GM19467 (cell line): ENCODE measurements at regions not wholly inside any gene's neighbourhood (a gene's known extent, or its start where the extent isn't known, plus 50 kb on each side); places are given as distances from the start of the nearest gene placed in this dataset.
A peak's percentile ranks its signal among the peaks of the same experiment; 100 is the strongest.

Experiments used
- ATAC-seq: cut with Tn5 transposase; IDR thresholded peaks from one replicate; pipeline ENCODE4 v1.9.1; 2021; ENCODE audit warnings: mild to moderate bottlenecking, moderate library complexity; ENCODE audit not compliant: unreplicated experiment

DNA sequence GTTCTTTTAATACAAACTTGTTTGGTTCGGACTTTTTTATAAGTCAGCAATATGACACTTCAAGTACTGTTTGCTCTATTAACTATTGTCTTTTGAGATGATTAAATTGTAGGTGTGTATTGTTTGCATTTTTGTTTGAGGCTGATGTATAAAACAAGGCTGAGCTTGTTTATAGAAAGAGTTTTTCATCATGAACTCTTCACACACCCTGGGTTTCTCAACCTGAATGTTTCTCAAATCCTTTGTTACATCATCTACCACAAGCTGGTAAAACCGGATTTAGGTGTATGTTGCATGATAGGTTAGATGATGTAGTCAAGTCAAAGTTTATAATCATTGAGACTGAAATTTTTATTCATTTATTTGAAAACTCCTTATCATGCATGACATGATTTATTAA lies 335.2 kb upstream of the LRATD1 start:
- no peak for ATAC-seq

DNA sequence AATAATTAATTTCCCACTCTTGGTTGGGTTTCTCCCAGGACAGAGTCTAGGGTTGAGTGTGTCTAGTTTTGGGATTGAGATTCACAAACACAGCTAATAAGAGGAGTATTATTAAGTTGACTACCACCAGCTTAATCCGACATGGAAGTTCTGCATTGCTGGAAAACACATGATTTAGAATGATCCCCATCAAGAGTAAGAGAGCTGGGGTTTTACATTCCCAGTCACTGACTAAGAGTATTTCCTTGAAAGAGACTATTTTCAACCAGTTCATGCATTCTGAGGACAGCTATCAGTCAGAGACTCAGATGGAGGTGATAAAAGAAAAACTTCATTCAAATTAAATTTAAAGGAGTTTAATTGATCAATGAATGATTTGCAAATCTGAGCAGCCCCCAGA lies 334.6 kb upstream of the LRATD1 start:
- no peak for ATAC-seq

DNA sequence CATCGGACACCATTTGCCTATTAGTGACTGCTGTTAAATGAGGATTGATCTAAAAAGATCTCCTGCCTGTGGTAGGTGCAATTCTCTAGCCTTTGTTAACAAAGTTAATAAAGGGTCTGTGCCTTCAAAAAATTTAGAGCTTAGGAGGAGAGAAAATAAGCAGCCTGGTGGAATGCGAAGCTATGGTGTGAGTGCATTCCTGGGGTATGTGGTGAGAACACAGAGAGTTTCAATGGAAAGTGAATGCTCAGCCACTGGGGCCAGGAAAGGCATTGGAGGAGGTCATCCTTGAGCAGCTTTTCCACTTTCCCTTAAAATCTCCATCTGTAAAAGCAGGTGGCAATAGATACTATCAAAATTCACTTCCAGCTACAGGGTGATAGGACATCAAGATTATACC lies 331.2 kb upstream of the LRATD1 start:
- no peak for ATAC-seq

DNA sequence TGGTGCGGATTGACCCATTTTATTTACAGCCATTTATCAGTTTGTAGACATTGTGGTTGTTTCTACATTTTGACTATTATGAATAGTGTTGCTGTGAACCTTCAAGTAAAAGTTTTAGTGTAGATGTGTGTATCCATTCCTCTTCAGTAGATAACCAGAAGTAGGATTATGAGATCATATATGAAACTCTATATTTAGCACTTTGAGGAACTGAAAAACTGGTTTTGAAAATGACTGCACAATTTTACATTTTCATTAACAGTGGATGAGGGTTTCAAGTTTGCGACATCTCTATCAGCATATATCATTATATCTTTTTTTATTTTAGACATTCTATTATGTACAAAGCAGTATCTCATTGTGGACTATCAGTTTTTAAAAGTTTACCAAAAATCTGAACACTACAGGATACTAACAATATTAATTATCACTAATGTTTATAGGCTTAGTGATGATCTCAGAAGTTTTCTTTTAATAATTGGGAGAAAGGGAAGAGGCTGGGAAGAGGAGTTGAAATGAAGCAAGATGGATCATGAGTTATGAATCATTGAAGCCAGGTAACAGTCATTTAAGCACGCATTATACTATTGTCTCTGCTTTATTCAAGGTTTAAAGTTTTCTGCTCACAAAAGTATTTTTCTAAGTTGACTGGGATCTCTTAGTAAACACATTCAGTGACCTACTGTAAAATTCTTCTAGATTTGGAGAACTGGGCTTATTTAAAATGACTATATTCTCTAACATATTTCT lies 329.0 kb upstream of the LRATD1 start:
- peak; percentile 75 for ATAC-seq

DNA sequence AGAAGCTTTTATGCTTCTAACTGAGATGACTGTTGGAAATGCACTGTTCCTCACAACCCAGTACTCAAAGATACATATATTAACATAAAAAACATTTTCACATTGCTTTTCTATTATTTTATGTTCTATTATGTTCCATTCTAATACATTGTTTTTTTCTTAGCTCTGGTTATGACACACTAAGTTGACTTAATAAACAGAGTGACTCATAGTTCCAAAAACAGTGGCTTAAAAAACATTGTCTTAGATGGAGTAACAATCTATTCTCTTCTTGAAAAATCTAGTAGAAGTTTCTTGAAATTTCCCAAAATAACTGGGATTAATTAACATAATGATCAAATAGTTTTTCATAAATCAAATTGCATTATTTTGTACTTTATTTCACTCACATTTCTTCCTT lies 328.2 kb upstream of the LRATD1 start:
- ATAC-seq: no peak

DNA sequence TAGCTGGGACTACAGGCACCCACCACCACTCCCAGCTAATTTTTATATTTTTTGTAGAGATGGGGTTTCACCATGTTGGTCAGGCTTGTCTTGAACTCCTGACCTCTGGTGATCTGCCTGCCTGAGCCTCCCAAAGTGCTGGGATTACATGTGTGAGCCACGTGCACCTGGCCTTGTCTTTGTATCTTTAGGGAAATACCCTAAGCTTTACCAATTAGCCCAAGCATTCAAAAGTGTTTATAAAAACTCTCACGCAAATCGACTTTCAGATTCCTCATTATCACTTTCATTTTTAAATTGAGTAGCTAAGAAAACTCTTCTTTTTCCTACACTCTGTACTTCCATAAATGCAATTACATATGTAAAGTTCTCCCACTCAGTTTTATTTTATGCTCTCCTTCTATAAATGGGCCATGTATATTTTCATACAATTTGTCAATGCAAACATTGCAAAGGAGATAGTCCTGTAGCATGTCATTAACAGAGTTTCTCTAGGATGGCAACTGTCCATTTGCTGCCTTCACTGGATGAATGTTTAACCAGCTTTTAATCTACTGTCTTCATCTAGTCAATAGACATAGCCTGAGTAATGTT lies 326.2 kb upstream of the LRATD1 start:
- ATAC-seq: peak; percentile 75

DNA sequence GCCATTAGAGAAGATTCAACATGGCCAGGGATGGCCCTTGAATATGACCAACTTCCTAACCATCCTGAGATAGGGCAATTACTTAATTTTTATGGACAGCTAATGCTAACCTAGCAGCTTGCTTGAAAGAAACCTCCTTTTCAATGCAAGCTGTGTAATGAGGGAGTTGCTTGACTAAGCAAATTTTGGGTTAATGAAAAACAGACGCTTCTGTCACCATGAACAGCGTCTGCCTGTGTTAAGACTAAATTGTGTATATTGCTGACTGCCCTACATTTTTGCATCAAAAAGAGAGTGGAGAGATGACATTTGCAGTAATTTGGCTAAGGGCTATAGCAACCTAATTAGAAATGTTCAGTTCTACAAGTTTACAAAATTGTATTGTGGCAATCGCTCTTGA lies 319.2 kb upstream of the LRATD1 start:
- ATAC-seq: no peak

DNA sequence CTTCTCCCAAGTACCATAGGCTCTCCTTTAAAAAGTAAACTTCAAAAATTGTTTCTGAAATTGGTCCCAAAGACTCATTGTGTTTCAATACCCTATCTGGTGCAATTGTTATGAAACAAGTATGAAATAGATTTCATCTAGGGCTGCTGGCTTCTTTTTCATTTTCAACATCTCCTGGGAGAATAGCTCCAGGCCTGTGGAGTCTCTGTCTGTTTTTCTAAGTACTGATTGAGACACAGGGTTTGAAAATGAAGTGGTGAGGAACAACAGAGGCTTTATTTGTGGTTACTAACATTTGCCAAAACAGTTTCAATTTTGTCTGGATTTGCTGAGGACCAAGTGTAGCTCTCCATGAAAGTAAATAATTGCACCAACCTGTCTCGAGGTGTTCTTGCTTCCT lies 315.9 kb upstream of the LRATD1 start:
- no peak for ATAC-seq

DNA sequence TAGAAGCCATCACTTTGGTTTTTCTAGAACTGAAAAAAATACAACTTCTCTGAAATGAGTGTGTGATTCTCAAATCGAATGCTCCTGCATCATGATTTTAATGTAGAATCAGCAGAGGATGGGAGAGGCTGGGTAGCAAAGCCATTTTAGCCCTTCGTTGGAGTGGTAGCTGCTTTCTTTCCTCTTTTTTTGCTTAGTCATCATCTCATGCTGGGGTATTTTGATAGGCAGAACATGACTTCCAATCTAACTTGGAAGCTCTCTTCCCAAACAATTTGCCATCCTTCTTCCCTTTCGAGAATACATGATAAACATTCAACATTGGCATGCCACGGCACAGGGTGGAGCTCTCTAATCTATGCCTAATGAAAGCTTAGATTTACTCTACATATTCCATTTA lies 311.2 kb upstream of the LRATD1 start:
- ATAC-seq: no peak

DNA sequence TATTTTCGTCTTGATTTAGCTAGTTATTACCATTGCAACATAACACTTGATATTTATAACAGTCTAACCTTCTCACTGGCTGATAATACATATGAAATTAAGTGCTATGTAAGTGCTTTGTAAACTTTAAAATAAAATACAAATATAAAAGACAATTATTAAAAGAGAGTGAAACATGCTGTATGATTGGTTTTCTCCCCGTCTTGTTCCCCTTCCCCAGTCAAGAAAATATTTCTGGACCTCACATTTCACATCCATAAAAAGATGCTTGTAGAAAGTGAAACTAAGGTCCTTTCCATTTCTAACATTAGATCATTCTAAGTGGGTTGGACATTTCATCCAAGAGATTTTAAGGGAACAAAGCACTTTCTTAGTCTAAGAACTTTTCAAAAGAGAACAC lies 310.2 kb upstream of the LRATD1 start:
- ATAC-seq: no peak

DNA sequence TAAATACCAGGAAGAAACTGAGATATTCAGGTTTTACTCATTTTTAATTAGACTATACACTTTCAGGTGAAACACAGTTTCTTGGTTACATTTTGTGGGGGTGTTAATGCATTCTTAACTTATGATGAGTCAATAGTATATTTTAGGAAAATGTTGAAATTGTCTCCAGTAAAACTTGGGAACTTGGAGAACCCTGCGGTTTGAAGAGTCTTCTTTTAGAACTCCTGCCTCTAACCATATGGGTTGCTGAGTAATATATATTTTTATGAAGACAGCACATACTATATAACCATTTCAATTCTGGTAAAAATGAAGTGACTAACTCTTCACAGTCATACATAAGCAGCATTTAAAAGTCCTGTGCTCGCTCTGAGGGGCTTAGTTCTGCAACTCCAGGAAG lies 308.2 kb upstream of the LRATD1 start:
- ATAC-seq: no peak

DNA sequence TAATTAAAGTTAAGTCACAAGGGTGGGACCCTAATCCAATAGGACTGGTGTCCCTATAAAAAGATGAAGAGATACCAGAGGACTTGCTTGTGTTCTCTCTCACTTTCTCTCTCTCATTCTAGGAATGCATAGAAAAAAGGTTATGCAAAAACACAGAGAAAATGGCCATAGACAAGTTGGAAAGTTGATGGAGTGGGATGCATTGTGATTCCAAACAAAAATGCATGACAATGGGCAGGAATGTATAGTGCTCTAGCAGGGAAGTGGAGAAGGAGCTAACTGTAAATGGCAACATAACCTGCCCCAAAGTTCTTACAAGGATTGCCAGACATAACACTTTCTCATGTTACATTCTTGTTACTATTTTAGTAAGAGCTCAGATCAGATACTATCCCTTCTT lies 301.6 kb upstream of the LRATD1 start:
- no peak for ATAC-seq

DNA sequence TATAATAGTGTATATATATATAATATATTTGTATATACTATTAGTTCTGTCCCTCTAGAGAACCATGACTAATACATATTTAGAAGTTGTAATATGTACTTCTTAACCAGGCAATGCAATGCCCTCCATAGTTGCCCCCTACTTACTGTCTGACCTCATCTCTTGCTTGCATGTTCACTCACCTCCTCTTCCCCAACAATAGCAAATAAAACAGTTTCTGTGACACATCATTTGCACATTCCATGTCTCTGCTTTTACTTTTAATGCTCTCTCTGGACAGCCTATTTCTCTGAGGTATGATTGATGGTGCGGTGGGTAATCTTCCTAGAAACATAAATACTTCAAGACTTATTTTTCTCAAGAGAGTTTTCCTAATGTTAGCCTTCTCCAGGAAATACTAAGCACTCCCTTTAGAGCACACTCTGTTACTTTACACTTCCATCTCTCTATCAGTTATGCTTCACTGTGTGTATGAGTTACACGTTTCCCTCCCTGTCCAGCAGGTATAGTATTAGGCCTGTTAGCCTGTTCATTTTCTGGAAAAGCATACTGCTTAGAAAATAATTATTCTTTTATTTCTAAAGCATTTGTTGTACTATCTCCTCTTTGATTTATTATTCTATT lies 295.6 kb upstream of the LRATD1 start:
- ATAC-seq: no peak

DNA sequence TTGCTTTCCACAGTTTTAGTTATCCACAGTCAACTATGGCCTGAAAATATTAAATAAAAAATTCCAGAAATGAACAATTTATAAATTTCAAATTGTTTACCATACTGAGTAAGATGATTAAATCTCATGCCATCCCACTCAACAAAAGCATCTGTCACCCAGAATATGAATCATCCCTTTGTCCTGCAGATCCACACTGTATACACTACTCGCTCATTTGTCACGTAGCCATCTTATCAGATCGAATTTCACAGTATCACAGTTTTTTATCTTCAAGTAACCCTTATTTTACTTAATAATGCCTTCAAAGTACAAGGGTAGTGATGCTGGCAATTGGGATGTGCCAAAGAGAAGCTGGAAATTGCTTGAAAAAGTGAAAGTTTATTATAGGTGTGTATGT lies 291.8 kb upstream of the LRATD1 start:
- ATAC-seq: no peak

DNA sequence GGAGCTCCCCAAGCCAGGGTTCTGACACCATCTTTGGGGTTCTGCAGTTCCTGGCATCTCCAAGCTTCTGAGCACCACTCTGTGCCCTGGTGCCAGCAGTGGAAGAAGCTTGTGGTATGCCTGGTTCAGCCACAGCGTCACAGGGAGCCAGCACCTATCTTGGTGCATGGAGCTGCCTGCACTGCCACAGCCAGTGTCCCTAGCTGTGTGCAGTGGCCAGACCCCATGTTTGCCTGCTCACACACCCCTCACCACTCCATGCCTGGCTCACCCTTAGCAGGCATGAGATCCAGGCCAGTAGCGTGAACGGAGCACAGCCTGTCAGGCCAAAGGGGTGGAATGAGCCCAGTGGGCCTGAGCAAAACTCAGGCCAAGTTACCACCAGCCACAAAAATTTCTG lies 290.2 kb upstream of the LRATD1 start:
- no peak for ATAC-seq

DNA sequence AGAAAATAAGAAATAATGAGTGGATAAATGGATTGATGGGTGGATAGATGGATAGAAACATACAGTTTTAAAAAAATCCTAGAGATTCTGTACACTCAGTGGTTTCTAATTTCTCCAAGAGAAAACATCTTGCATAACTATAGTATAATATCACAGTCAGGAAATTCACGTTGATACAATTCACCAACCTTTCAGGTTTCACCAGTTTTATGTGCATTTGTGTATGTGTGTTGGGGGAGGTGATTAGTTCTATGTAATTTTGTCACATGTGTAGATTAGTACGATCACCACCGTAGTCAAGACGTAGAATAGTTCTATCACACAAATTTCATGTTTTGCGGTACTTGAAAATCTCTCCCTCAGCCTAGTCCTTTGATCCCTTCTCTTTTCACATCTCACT lies 288.2 kb upstream of the LRATD1 start:
- no peak for ATAC-seq

DNA sequence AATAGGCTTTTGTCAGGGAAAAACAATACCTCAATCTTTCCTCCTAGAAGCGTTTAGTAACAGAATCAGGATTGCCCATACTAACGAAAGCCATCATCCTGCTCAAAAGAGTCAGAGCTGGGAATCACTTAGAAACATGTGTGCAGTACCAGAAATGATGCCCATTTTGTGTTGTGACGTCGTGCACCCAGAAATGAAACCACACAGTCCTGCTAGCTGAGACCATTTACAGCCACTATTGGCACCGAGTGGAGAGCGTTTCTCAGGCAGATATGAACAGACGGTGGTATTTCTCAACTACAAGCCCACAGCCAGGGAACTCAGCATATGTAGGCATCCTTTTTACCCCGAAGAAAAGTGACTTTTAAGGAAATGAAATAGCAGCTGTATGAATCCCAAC lies 284.3 kb upstream of the LRATD1 start:
- ATAC-seq: no peak

DNA sequence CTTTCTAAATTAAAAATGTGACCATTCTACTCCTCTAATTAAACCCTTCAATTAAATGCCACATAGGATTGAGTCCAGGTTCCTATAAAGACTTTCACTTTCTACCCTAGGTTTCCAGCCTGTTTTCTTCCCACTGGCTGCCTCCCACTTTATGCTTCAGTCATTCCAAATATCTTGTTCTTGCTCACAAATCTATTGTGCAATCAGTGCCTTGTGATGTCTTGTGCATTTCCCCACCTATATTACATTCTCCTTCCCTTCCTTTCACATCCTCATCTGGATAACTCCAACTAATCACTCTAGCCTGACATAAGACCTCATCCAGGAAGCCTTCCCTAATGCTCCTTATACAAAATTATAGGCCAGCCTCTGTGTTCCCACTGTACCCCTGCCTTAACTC lies 281.7 kb upstream of the LRATD1 start:
- ATAC-seq: no peak

DNA sequence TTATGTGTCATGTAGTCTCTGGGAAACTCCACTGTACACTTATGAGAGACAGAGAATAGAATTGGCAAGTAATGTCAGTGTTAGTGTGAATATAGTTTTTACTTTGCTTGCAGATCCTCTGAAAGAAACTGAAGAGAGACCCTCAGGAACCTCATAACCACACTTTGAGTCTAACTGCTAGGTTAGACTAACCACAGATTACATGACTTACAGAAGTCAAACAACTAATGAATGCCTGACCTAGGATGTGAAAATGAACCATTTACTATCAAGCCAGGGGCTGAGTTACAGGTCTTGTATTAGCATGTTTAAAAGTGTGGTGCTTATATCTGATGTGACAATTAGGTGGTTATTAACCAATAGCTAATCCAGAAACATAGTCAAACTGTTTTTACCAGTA lies 280.4 kb upstream of the LRATD1 start:
- no peak for ATAC-seq

DNA sequence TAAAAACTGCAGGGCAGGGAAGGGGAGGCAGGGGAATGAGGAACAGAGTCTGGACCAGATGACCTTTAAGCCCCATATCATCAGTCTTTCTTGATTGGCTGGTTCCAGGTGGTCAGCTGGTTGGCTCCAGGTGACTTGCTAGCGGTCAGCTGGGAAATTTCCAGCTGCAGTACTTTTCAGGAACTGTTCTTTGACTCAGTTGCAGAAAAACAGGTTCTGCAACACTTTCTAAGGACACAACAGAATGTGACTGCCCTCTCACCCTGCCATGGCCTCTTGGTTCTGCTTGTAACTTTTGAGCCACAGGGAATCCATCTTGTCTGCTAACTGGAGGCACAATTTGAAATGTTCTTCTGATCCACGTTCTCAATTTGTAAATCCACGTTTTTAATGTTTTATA lies 278.3 kb upstream of the LRATD1 start:
- no peak for ATAC-seq

DNA sequence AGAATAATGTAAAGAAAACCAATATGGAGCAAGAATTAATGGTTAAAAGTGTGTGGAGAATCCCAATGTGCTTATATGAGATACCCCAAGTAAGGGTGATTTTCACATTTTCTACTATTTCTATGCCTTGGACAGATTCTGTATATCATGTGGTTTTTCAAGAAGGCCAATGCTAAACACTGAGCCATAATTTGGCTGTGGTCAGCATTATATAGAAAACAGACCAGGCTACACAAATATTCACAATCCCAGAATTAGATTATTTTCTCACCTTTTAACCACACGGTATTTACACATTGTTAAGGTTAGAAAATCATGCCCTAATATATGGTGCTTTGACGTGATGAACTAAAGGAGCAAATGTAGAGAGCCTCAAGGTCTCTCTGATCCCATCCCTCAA lies 277.4 kb upstream of the LRATD1 start:
- ATAC-seq: no peak

DNA sequence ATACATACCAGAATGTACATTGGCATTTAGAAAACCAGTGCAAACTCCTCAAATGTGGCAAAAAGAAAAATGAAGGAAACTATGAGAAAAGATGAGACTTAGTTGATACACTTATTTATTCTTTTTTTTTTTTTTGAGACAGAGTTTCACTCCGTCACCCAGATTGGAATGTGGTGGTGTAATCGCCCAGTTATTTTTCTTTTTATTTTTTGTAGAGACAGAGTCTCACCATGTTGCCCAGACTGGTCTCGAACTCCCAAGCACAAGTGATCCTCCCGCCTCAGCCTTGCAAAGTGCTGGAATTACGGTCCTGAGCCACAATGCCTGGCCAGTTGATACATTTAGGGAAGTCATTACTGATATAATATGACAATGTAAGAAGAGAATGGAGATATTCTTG lies 274.2 kb upstream of the LRATD1 start:
- ATAC-seq: no peak

DNA sequence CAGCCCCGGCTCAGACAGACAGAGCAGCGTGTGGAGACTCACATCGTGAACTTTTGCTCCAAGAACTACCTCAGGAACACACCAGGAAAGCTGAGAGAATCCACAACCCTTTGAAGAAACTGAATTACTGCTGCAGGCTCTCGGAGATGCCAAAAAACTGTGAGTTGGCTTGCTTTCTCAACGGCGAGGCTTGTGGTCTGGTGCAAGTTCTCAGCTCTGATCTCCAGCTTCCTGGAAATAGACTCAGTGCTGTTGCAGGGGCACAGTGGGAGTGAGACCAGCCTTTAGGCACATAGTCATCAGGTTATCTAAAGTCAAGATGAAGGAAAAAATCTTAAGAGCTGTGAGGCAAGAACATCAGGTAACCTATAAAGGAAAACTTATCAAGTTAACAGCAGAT lies 273.7 kb upstream of the LRATD1 start:
- no peak for ATAC-seq
